GM19468 (cell line): ENCODE measurements at regions not wholly inside any gene's neighbourhood (a gene's known extent, or its start where the extent isn't known, plus 50 kb on each side); places are given as distances from the start of the nearest gene placed in this dataset.

ENCODE experiments used
- ATAC-seq: cut with Tn5 transposase; IDR thresholded peaks from one replicate; pipeline ENCODE4 v1.9.1; 2021; ENCODE audit warnings: mild to moderate bottlenecking, moderate library complexity, moderate number of reproducible peaks; ENCODE audit not compliant: unreplicated experiment; ENCODE audit errors: extremely low read depth

DNA sequence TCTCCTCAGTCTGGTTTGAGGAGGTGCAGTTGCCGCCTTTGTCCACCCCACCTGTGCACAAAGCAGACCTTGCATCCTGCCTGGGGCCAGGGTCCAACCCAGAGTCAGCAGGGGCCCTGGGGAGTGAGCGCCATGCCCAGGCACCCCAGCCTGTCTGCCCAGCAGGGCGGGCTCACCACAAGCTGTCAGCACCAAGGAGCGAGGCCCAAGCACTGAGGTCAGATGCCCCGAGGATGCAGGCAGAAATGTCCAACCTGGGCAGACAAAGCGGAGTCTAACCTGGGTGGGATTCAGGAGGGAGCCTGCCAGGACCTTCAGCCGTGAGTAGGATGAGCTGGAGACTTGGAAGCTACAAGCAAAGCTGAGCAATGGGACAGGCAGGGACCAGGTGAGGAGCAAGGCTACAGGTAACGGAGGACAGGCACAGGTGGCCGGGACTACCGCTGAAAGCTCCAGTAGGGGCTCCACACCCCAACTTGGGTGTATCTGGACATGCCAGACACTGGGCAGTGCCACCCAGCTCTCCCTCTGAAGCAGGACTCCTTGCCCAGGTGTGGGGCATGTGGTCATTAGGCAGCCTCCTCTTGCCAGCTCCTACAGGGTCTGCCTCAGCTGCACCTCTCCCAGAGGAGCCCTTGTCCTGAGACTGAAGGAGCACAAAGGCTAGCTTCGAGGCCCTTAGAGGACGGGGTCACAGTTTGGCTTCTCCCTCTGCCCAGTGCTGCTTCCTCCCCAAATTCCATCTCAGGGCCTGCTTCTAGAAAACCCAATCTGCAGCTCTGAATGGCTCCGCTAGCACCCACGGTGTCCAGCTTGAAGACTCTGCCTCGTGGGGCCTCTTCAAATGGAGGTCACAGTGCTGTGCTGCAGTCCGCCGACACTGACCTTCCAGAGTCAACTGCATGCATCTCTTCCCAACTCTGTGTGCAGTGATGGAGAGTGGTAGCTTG, 210.6 kb upstream of the CDYL start:
- ATAC-seq: no peak

DNA sequence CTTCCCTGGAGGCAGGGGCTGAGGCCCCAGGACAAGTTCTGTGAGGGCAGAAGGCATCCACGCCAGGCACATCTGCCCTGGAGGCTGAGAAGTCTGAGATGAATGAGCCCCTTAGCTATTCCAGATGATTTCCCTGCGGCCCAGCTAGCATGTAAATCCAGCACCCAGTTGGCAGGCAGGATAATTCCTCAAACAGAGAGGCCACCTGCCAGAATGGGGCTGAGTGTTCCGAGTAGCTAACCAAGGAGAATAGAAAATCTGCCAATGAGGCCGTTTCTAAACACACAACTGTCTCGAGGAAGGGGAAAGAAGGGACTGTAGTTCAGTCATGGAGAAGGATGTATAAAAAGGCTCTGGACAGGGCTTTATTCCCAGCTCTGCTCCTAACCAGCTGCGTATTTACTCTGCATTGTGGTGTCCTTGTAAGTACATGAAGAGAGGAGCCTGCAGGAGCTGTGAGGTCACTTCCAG, 211.4 kb upstream of the CDYL start:
- ATAC-seq: no peak

DNA sequence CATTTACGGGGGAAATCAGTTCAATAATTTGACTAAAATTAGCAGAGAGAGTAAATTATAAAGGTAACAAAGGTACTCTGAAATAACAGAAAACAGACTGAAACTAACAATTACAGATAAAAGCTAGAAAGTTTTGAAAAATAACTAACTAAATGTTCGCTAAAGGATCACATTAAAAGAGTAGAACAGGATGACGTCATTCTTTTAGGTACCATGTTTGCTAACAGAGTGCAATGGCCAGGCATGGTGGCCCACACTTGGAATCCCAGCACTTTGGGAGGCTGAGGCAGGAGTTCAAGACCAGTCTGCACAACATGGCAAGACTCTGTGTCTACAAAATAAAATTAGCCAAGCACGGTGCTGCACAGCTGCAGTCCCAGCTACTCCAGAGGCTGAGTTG, 212.3 kb upstream of the CDYL start:
- no peak for ATAC-seq

DNA sequence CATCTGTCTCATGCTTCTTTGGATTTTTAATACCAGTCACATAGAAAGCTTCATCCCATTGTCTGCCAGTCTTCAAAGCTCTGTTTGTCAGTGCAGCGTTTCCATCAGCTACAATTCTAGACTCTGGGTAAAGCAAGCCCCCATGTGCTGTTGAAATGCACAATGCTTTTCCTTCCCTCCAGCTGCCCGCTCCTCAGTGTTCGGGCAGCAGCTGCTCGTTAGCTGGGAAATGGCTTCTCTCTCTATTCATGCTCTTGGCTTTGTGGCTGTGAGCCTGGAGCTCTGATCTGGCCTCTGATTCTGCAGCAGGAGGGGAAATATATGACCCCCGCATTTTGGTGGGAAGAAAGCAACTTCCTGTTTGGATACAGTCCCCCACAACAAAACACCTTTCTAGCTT, 213.0 kb upstream of the CDYL start:
- ATAC-seq: no peak

DNA sequence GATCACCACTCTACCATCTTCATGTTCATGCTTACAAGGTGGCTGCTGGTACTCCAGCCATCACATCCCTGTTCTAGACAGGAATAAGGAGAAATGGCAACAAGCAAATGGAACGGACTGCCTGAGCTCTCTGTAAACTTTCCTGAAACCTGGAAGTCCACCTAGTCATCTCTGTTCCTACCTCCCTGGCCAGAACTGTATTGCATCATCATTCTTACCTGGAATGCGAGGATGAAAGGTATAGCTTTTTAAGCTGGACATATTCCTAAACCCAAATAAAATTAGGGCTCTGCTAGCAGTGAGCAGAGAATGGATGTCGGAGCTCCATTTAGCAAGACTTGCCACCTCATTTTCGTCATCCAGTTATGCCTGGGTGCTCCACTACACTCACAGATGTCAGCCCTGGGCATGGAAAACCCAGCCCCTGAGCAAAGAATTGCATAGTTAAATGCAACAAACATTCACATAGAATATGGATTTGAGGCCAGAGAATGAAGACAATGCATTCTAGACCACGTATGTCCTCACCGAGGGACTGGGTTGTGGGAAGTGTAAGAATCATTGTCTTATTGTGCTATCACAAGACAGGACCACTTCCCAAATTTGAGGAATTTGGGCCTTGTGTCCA, 214.3 kb upstream of the CDYL start:
- ATAC-seq: no peak

DNA sequence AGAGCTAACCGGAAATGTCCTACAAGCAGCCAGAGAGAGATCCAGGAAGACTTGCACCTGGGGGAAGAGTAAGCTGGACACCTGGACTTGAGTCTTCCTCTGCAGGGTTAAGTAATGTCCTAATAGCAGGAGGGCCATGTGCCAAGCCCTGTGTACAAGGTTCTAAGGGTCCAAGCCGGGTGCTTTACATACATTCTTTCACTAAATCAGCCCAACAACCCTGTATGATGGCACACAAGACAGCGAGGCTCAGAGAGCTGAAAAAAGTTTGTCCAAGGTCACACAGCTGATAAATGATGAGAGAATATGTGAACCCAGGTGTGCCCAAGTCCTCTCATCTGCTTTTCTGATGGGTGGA, 215.1 kb upstream of the CDYL start:
- ATAC-seq: no peak

DNA sequence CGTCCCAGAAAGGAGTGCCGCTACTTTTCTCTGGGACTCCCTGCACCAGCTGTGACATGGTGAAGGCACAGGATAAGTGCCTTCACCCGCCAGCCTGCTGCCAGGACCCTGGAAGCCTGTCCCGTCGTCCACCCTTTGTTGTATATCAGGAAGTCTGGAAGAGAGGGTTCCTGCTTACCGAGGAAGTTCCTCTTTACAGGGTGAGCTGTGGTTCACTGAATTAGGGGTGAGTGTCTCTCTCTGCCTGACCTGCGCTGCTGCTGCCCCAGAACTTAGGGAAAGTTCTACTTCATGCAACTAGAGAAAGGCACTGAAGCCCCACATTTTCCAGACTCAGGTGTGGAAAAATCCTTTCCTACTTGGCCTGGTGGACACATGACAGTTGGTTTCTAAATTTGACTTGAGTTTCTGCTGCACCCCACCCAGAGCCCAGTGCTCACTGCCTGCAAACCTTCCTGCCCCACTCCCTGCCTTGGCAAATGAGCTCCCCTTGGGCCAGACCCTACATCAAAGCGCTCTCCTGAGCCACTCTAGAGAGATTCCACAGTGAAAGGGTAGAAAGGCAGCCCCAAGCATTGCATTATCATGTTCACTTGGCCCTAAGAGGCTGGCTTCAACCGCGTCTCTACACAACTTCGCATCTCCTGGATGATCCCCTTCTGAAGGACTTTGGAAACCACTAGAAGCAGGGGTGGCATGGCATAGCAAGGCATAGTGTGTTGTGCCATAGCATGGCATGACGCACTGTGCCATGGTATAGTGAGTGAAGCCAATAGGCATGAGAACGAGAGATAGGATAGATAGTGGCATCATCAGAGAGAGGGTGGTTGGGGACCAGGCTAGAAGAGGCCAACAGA, 215.8 kb upstream of the CDYL start:
- no peak for ATAC-seq

DNA sequence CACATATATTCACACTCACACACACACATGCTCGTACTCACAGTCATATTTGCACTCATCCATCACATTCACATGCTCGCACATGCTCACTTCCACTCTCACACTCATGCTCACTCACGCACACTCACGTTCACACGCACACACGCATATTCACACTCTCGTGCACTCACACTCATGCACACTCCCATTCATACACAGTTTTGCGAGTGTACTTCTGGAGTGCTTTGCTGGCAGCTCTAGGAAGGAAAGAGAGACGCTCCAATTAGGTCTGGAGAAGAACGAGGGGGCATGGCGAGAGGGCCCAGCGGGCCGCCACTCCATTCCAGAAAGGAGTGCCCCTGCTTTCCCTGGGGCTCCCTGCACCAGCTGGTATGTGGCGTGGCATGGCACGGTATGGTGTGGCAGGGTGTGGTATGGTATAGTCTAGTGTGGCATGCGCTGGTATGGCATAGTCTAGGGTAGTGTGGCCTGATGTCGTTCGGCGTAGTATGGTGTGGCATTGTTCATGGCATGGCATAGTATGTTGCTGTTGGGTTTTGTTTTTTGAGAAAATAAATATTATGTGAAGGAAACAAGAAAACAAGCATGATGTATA, 216.8 kb upstream of the CDYL start:
- ATAC-seq: no peak

DNA sequence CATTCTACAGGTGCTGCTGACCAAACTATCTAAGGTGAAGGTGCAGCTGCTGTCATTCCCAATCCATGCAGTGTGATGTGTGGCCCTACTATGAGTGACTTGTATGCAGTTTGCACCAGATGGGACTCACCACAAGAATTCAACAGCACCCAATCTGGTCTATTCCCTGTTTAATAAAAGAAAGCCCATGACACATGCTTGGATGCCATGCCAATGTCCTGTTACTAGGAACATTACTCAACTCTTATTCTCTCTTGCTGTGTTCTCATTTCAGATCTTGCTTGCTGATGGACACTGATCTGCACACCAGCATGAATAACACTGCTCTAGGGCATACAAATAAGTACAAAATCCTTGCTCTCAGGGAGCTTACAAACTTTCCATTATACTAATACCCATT, 221.6 kb upstream of the CDYL start:
- no peak for ATAC-seq

DNA sequence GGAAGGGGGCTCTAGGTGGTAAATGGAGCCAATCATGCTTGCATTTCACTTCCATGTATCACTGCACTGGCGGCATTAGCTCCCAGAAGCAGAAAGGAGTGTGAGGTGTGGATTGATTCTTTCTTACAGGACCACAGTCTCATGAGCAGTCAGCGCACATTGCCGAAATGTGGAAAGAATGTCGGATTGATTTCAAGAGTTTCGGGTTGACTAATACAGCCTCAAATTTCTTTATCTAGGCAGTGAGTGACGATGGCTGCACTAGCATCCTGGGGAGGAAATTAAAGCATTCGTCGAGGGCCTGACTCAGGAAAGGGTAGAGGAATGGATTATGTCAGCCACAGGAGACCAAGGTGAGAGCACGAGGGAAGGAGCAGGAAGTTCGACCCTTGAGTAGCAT, 222.8 kb upstream of the CDYL start:
- no peak for ATAC-seq

DNA sequence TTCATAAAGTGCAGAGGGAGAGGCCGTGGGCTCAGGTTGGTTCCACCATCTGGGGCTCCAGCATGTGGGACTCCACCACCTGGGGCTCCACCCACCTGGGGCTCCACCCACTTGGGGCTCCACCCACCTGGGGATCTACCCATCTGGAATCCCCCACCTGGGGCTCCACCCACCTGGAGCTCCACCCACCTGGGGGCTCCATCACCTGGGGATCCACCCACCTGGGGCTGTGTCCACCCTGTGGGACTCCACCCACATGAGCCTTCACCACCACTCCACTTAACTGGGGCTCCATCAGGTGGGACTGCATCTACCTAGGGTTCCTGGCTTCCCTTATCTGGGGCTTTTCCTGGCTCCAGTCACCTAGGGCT, 226.0 kb upstream of the CDYL start:
- ATAC-seq: no peak

DNA sequence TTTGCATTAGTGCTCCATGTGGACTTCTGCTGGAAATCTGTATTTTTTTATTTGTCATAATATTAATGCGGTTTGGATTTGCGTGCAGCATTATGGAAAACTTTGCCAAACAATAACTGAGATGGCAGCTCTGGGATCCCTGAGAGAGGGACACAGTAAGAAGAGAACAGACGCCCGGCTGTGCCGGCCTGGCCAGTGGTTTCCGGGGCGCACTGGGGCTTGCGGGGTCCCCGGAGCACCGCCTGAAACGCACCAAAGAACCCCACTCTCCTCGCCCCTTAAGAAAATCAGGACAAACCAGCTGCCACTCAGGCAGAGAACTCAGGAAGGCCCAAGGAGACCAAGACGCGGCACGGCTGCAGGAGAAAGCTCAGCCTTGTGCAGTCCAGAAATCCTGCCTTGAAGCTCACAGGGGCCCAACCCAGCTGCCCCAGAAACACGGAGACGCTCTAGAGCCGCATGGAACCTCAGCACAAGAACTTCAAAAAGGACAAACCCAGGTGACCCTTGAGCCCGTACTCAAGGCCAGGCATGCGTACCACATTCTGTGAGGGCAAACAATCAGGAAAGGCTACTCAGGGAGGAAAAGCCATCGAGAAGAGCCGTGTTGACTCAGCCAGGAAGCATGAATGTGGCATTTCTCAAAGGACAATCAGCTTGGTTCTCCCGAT, 226.5 kb upstream of the CDYL start:
- ATAC-seq: no peak

DNA sequence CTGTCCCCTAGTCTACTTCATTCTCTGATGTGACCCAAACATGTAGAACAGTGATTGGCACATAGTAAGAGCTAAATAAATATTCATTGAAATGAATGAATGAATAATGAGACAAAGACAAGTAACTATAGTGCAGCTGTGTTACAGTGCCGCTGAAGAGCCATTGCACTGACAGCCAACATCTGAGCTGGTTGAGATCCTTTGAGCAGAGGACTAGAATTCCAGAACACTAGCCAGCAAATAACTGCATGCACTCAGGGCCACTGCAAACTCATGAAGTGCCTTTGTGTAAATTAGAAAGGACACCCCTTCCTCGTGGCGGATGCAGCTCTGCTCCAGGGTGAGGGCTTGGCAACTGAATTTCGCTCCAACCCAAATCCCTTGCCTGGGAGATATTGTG, 230.3 kb upstream of the CDYL start:
- no peak for ATAC-seq

DNA sequence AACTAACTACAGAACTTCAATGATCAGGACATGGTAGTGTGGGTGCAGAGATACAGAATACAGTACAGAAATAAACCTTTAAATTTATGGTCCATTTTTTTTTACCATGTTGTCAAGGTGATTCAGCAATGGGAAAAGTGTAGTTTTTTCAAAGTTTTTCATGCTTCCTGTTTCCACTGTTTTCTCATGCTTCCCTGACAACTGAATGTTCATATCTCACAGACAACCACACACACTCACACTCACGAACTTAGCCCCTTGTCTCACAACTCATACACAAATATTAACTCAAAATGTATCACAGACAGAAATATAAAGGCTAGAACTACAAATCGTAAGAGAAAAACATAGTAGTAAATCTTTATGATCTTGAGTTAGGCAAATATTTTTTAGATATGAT, 232.6 kb upstream of the CDYL start:
- ATAC-seq: no peak

DNA sequence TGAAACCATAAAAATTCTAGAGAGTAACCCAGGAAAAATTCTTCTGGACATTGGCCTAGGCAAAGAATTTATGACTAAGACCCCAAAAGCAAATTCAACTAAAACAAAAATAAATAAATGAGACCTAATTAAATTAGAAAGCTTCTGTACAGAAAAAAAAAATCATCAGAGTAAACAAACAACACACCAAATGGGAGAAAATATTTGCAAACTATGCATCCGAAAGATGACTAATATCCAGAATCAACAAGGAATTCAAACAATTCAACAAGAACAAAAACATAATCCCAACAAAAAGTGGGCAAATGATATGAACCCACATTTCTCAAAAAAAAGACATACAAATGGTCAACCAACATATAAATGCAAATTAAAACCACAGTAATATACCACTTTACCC, 242.6 kb upstream of the CDYL start:
- no peak for ATAC-seq

DNA sequence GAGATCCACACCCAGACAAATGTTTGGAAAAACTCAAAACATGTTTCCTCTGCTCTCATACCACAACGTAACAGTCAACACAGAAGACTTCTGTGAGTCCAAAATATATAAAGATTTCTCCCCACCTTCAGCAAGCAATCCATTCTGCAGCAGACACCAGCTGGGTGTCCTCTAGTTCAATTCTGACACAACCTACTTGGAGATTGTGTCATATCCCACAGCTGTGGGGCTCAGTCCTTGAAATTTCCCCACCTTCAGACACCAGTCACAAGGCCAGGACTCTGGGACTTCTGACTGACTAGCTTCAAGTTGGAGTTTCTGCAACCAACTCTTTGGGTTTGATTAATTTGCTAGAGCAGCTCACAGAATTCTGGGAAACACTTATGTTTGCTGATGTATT, 244.8 kb upstream of the CDYL start:
- no peak for ATAC-seq

DNA sequence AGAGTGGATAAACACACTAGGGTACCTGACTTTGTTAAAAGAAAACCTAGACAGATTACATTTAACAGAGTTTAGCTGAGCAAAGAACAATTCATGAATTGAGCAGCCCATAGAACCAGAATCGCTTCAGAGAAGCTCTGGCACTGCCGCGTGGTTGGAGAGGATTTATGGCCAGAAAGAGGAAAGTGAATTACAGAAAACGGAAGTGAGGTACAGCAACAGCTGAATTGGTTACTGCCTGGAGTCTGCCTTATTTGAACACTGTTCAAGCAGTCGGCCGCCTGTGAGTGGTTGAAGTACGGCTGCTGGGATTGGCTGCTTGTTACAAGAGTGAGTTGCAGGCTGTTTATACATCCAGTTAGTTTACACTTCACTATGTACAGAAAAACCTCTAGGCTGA, 253.8 kb upstream of the CDYL start:
- ATAC-seq: no peak

DNA sequence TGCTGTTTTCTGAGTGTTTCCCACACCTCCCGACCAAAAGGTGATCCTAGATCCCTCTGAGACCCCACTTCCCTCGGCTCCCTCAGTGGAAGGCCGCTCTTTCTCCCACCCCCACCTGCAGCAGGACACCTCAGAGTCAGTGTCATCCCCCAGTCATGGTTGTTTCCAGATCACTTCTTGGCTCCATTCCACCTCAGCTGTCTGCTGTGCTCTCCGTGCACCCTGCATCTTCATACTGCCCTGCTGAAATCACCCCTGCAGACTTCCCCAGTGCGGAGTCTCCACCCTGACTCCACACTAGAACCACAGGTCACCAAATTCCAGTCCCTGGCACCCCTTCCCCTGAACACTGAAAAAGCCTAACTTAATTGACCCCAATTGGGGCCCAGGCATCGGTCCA, 255.1 kb upstream of the CDYL start:
- ATAC-seq: no peak

DNA sequence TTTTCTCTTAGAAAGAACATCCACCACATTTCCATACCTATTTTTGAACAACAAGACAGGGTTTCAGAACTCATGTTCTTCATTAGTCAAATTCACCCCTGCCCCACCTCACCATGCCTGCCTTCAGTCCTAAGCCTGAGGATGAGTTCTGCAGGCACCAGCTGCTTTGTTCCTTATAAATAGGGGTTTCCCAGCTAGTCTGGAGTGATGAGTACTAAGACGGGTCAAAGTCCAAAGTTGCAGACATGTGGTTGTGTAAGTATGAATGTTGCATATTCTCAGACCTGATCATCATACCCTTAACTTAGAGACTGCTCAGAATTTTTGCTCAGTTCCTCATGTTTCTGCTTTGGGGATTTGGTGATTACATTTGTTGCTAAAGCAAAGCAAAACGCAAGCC, 257.7 kb upstream of the CDYL start:
- no peak for ATAC-seq

DNA sequence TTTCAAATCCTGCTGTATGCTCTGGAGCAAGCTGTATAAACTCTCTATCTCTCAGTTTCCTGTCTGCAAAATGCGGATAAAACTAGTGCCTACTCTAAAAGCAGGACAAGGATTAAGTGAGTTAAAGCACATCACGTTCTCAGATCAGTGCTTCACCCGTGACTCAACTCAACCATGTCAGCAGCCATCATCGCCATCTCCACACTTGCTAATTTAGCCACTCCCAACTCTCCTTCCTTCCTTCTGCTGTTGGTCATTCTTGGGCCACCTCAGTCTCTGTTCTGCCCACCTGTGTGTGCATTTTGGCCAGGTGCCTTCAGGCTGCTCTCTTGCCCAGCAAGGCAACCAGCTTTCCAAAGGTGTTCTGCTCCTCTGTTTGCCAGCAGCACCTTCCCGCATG, 260.0 kb upstream of the CDYL start:
- ATAC-seq: no peak
